Endodermal cell (in vitro differentiated cells): ENCODE measurements at regions not wholly inside any gene's neighbourhood (a gene's known extent, or its start where the extent isn't known, plus 50 kb on each side); places are given as distances from the start of the nearest gene placed in this dataset.

Source experiments
- DNase-seq: peaks from one replicate; pipeline ENCODE4 v3.0.0-alpha.2; 2017
- H3K27ac ChIP-seq: 2 replicates; pipeline ENCODE4 v1.5.1; 2013; ENCODE audit warnings: mild to moderate bottlenecking, low read depth, low read length, moderate library complexity
- H3K27me3 ChIP-seq: 2 replicates; pipeline ENCODE4 v1.6.1; 2013; ENCODE audit warnings: mild to moderate bottlenecking, low read length, moderate library complexity; ENCODE audit not compliant: insufficient read depth, control insufficient read depth, poor library complexity, severe bottlenecking
- H3K36me3 ChIP-seq: 2 replicates; pipeline ENCODE4 v1.7.0; 2013; ENCODE audit warnings: mild to moderate bottlenecking, low read length, moderate library complexity; ENCODE audit not compliant: control insufficient read depth, insufficient read depth
- H3K4me1 ChIP-seq: one replicate; pipeline ENCODE4 v1.7.0; 2013; ENCODE audit warnings: low read length; ENCODE audit not compliant: control insufficient read depth, insufficient read depth
- H3K4me3 ChIP-seq: 2 replicates; pipeline ENCODE4 v1.5.1; 2013; ENCODE audit warnings: mild to moderate bottlenecking, low read length, moderate library complexity
- H3K9ac ChIP-seq: 2 replicates; pipeline ENCODE4 v1.6.1; 2013; ENCODE audit warnings: mild to moderate bottlenecking, low read length, moderate library complexity; ENCODE audit not compliant: poor library complexity, severe bottlenecking; ENCODE audit errors: extremely low read depth
- H3K9me3 ChIP-seq: 2 replicates; pipeline ENCODE4 v1.6.1; 2013; ENCODE audit warnings: mild to moderate bottlenecking, low read length, moderate library complexity; ENCODE audit not compliant: control insufficient read depth
- H3K27ac Mint-ChIP-seq: 2 replicates; pipeline ENCODE4 v1.8.0; 2020; ENCODE audit warnings: mixed read lengths
- H3K27me3 Mint-ChIP-seq: 2 replicates; pipeline ENCODE4 v1.8.0; 2021; ENCODE audit warnings: mild to moderate bottlenecking, mixed read lengths; ENCODE audit not compliant: insufficient read depth
- H3K36me3 Mint-ChIP-seq: 2 replicates; pipeline ENCODE4 v1.8.0; 2020; ENCODE audit warnings: low read depth, mixed read lengths
- H3K4me1 Mint-ChIP-seq: 2 replicates; pipeline ENCODE4 v1.8.0; 2020; ENCODE audit warnings: mixed read lengths
- H3K4me3 Mint-ChIP-seq: 2 replicates; pipeline ENCODE4 v1.8.0; 2020; ENCODE audit warnings: mild to moderate bottlenecking, moderate library complexity, mixed read lengths
- H3K9me3 Mint-ChIP-seq: 2 replicates; pipeline ENCODE4 v1.8.0; 2020; ENCODE audit warnings: mild to moderate bottlenecking, mixed read lengths
- CTCF ChIP-seq: fragments of 200-600 bp; sonication (generic); conservative IDR thresholded peaks from 2 replicates; pipeline ENCODE4 v1.5.0; 2021; ENCODE audit warnings: antibody characterized with exemption, mild to moderate bottlenecking
- WGBS, 2 experiments: methylation state at CpG; one replicate each; pipeline versions ENCODE4 v1.1.5 to v1.1.7; 2013; ENCODE audit warnings: missing lambda C conversion rate in 2 of 2, mixed read lengths in 1 of 2; ENCODE audit not compliant: insufficient coverage in 1 of 2, insufficient read length in 1 of 2; 5-methylcytosine and 5-hydroxymethylcytosine counted together

- H3K4me1 Mint-ChIP-seq: peaks cover 3% of the 10 kb centered on the region
- no peaks in the 10 kb centered on the region for H3K27me3 ChIP-seq
- no peak overlapping the region for H3K4me3 Mint-ChIP-seq
- H3K4me3 ChIP-seq: no peak overlapping the region
- no peak overlapping the region for H3K27ac ChIP-seq
- no peak overlapping the region for H3K9ac ChIP-seq
- H3K9me3 ChIP-seq: peaks cover 7% of the 10 kb centered on the region
- no peak overlapping the region for H3K27ac Mint-ChIP-seq
- H3K27me3 Mint-ChIP-seq: no peaks in the 10 kb centered on the region
- DNase-seq: no peak
- H3K9me3 Mint-ChIP-seq: peaks cover 18% of the 10 kb centered on the region
- no peak for TF ChIP-seq CTCF
- H3K36me3 Mint-ChIP-seq: no peaks in the 10 kb centered on the region
- H3K36me3 ChIP-seq: no peaks in the 10 kb centered on the region
- no peaks in the 10 kb centered on the region for H3K4me1 ChIP-seq
- WGBS, 2 experiments: 92% methylated on average over 1 of the region's 1 CpG; no CpG with 5 or more reads in 1 of the 2 experiments
Measured at GRCh38 chr5:56366986-56367385, 133.9 kb upstream of the ANKRD55 start.

- no peaks in the 10 kb centered on the region for H3K9me3 ChIP-seq
- Mint-ChIP-seq H3K4me1 (peaks cover 13% of the 10 kb centered on the region), H3K27me3 (peaks cover 2% of the 10 kb centered on the region), H3K36me3 (no peaks in the 10 kb centered on the region), H3K9me3 (no peaks in the 10 kb centered on the region), H3K27ac (no peak overlapping the region), H3K4me3 (no peak overlapping the region)
- no peak overlapping the region for H3K9ac ChIP-seq
- H3K36me3 ChIP-seq: no peaks in the 10 kb centered on the region
- H3K4me3 ChIP-seq: no peak overlapping the region
- TF ChIP-seq CTCF: no peak
- no peak for DNase-seq
- 80 to 100% methylated on average over 1 to 2 of the region's 2 CpGs for WGBS, 2 experiments
- peaks cover 3% of the 10 kb centered on the region for H3K4me1 ChIP-seq
- no peak overlapping the region for H3K27ac ChIP-seq
- H3K27me3 ChIP-seq: no peaks in the 10 kb centered on the region
Measured at GRCh38 chr5:56361398-56361797, 128.3 kb upstream of the ANKRD55 start.

DNA sequence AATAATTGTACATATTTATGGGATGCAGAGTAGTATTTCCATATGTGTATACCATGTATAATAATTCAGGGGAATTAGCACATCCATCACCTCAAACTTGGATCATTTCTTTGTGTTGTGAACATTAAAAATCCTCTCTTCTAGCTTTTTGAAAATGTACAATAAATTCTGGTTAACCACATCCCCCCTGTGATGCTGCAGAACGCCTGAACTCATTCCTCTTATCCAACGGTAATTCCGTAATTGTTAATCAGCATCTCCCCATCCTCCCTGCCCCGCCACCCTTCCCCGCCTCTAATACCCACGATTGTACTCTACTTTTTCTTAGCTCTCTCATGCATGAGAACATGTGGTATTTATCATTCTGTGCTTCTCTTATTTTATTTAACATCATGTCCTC lies 127.7 kb upstream of the ANKRD55 start:
- Histone ChIP-seq H3K9me3 (no peaks in the 10 kb centered on the region), H3K27me3 (no peaks in the 10 kb centered on the region), H3K27ac (no peak overlapping the region), H3K9ac (no peak overlapping the region), H3K36me3 (no peaks in the 10 kb centered on the region), H3K4me1 (peaks cover 7% of the 10 kb centered on the region), H3K4me3 (no peak overlapping the region)
- no peak overlapping the region for H3K4me3 Mint-ChIP-seq
- H3K4me1 Mint-ChIP-seq: peaks cover 19% of the 10 kb centered on the region
- no peak for TF ChIP-seq CTCF
- no peaks in the 10 kb centered on the region for H3K36me3 Mint-ChIP-seq
- 81 to 91% methylated on average over 3 to 6 of the region's 6 CpGs for WGBS, 2 experiments
- H3K27me3 Mint-ChIP-seq: peaks cover 2% of the 10 kb centered on the region
- H3K27ac Mint-ChIP-seq: no peak overlapping the region
- H3K9me3 Mint-ChIP-seq: no peaks in the 10 kb centered on the region
- DNase-seq: no peak
